HepG2 (cell line): ENCODE measurements at regions not wholly inside any gene's neighbourhood (a gene's known extent, or its start where the extent isn't known, plus 50 kb on each side); places are given as distances from the start of the nearest gene placed in this dataset.

Source experiments
- ATAC-seq: fragments of 200-7000 bp; cut with Tn5 transposase; 3 replicates; pipeline ENCODE4 v1.9.1; 2020; ENCODE audit warnings: mild to moderate bottlenecking, moderate library complexity
- BruUV-seq: library from RNA; stranded (reverse); fragments of 400-500 nt; replicated peaks from 2 replicates; lab custom pipeline; 2021; lab: Mats Ljungman, UMichigan
- CTCF ChIA-PET: fragments of 300-600 bp; formaldehyde crosslinking; extraction: SDS; loops from one replicate; lab custom pipeline; 2021; ENCODE audit warnings: low total read pairs, inconsistent platforms, low intra/inter-chr PET ratio; lab: Yijun Ruan, JAX
- POLR2A ChIA-PET: fragments of 350-600 bp; sonication (Branson Sonifier 250); formaldehyde crosslinking; loops from one replicate; lab custom pipeline; 2020; ENCODE audit warnings: antibody characterized with exemption, inconsistent platforms; lab: Yijun Ruan, JAX
- DNase-seq: peaks from one replicate; pipeline ENCODE4 v3.0.0-alpha.2; 2015; ENCODE audit warnings: low spot score
- FAIRE-seq: peaks from 3 replicates; lab custom pipeline; 2011; peaks lifted over from hg19 to GRCh38; lab: Jason Lieb, UNC
- H2AFZ ChIP-seq: one replicate; pipeline ENCODE4 v1.6.1; 2011; ENCODE audit warnings: low read length, inconsistent platforms
- H3K27ac ChIP-seq: fragments of 300-600 bp; 3 replicates; pipeline ENCODE4 v1.8.0; 2011; ENCODE audit warnings: mixed run types, mild to moderate bottlenecking, mixed read lengths, low read length, inconsistent platforms; ENCODE audit not compliant: insufficient read depth; ENCODE audit errors: extremely low read length
- H3K27me3 ChIP-seq, 2 experiments: fragments of 200-600 bp in 1 of 2; 2 replicates in 1 of 2; 3 replicates in 1 of 2; pipeline versions ENCODE4 v1.6.0 to v1.8.0; 2011; ENCODE audit warnings: low read length in 2 of 2, mild to moderate bottlenecking in 2 of 2, moderate library complexity in 2 of 2, inconsistent platforms in 1 of 2; ENCODE audit not compliant: insufficient read depth in 2 of 2, control insufficient read depth in 1 of 2
- H3K36me3 ChIP-seq, 2 experiments: fragments of 200-600 bp in 1 of 2; replicated peaks in 1 of 2; 2 replicates in 1 of 2; 3 replicates in 1 of 2; pipeline versions ENCODE4 v1.5.1 to v1.8.0; 2011; ENCODE audit warnings: low read length in 2 of 2, inconsistent platforms in 1 of 2; ENCODE audit not compliant: insufficient read depth in 2 of 2, control insufficient read depth in 1 of 2
- H3K4me1 ChIP-seq: 2 replicates; pipeline ENCODE4 v1.5.1; 2012; ENCODE audit warnings: low read length, inconsistent platforms; ENCODE audit not compliant: insufficient read depth
- H3K4me2 ChIP-seq: 2 replicates; pipeline ENCODE4 v1.6.0; 2011; ENCODE audit warnings: low read depth, low read length, inconsistent platforms
- H3K4me3 ChIP-seq, 3 experiments: fragments of 200-600 bp in 1 of 3; sonication (generic), shearing (Covaris generic) in 1 of 3; replicated peaks in 1 of 3; 2 replicates each; pipeline ENCODE4 v1.5.1; 2011 to 2016; ENCODE audit warnings: low read length in 3 of 3, inconsistent platforms in 2 of 3, low read depth in 2 of 3, mild to moderate bottlenecking in 2 of 3, control low read depth in 1 of 3, mixed read lengths in 1 of 3; ENCODE audit not compliant: insufficient read depth in 1 of 3
- H3K79me2 ChIP-seq: one replicate; pipeline ENCODE4 v1.6.1; 2011; ENCODE audit warnings: low read length, inconsistent platforms; ENCODE audit not compliant: insufficient read depth
- H3K9ac ChIP-seq: 2 replicates; pipeline ENCODE4 v1.6.0; 2011; ENCODE audit warnings: mild to moderate bottlenecking, low read depth, low read length, inconsistent platforms; ENCODE audit not compliant: insufficient read depth
- H3K9me3 ChIP-seq: 2 replicates; pipeline ENCODE4 v1.5.1; 2012; ENCODE audit warnings: mild to moderate bottlenecking, low read length
- H4K20me1 ChIP-seq: 2 replicates; pipeline ENCODE4 v1.6.0; 2011; ENCODE audit warnings: inconsistent platforms, mild to moderate bottlenecking, low read length, moderate library complexity; ENCODE audit not compliant: insufficient read depth
- PHF20 ChIP-seq: sonication (generic); formaldehyde crosslinking; IDR thresholded peaks from 2 replicates; pipeline ENCODE4 v1.5.0; 2020; ENCODE audit warnings: mild to moderate bottlenecking, missing genetic modification reagents
- ZNF101 ChIP-seq: sonication (generic); formaldehyde crosslinking; IDR thresholded peaks from 2 replicates; pipeline ENCODE4 v1.4.0; 2020; ENCODE audit warnings: mild to moderate bottlenecking, low read depth, missing genetic modification reagents, borderline replicate concordance
- WGBS: methylation state at CpG from one replicate; pipeline ENCODE4 v1.1.6; 2017; ENCODE audit warnings: low lambda C conversion rate; 5-methylcytosine and 5-hydroxymethylcytosine counted together
- in situ Hi-C: cut with HindIII; loops from 2 replicates; pipeline ENCODE4 v1.10.0; 2017; ENCODE audit warnings: low pct_unique_long_range_greater_than_20kb; ENCODE audit not compliant: extremely low pct_ligation_motif_present
- intact Hi-C: fragments of 100-400 bp; cut with micrococcal nuclease; formaldehyde crosslinking; loops from one replicate; pipeline ENCODE4 v1.10.0; 2022; ENCODE audit not compliant: unreplicated experiment
- TF ChIP-seq, protein P1 (sequence below): sonication (generic); formaldehyde crosslinking; IDR thresholded peaks from 2 replicates; pipeline ENCODE4 v1.5.0; 2020; ENCODE audit warnings: missing genetic modification reagents
- TF ChIP-seq, protein P2 (sequence below): sonication (generic); formaldehyde crosslinking; IDR thresholded peaks from 2 replicates; pipeline ENCODE4 v1.4.0; 2020; ENCODE audit warnings: missing genetic modification reagents, borderline replicate concordance
- TF ChIP-seq, protein P3 (sequence below): sonication (generic); formaldehyde crosslinking; IDR thresholded peaks from 2 replicates; pipeline ENCODE4 v1.5.1; 2020; ENCODE audit warnings: missing genetic modification reagents, mild to moderate bottlenecking, borderline replicate concordance

DNA sequence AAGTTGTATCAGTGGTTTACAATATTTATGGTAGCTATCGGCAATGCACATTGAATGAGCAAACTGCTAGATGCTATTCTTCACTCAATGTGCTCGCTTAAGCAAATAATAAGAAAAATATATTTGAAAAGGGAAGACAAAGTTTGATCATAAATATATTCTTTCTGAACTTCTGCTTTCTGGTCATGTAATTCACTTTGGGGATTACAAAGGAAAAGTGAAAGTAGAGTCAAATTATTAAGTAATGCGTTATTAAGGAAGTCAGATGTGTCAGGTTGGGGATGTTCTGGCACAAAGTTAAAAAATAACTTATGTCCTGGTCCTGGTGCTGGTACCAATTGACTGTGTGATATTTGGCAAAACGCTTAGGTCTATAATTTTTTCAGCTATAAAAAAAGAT is 98.0 kb upstream of the TRIM77 start:
- BruUV-seq, result no TSS peak
- intact Hi-C loops (no loop called here), in situ Hi-C loops (no loop called here)
- Histone ChIP-seq H3K27ac (no peak overlapping the region), H3K4me1 (peaks cover 6% of the 10 kb centered on the region), H3K4me3 (no peak overlapping the region), H3K79me2 (no peaks in the 10 kb centered on the region), H4K20me1 (no peaks in the 10 kb centered on the region), H3K9ac (no peak overlapping the region), H3K27me3 (no peaks in the 10 kb centered on the region), H3K9me3 (no peaks in the 10 kb centered on the region; the same call in 1 of the 2 replicates), H3K4me2 (no peak overlapping the region), H2AFZ (no peak overlapping the region), H3K36me3 (no peaks in the 10 kb centered on the region)
- ChIA-PET CTCF (no interaction called here), POLR2A (no interaction called here)
- ATAC-seq (no peak), DNase-seq (no peak), FAIRE-seq (no peak)
- TF ChIP-seq PHF20 (CRISPR knock-in tag), result no peak
- TF ChIP-seq ZNF101, result no peak
- TF ChIP-seq, protein P1, sequence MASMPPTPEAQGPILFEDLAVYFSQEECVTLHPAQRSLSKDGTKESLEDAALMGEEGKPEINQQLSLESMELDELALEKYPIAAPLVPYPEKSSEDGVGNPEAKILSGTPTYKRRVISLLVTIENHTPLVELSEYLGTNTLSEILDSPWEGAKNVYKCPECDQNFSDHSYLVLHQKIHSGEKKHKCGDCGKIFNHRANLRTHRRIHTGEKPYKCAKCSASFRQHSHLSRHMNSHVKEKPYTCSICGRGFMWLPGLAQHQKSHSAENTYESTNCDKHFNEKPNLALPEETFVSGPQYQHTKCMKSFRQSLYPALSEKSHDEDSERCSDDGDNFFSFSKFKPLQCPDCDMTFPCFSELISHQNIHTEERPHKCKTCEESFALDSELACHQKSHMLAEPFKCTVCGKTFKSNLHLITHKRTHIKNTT (CRISPR knock-in tag), result no peak
- TF ChIP-seq, protein P2, sequence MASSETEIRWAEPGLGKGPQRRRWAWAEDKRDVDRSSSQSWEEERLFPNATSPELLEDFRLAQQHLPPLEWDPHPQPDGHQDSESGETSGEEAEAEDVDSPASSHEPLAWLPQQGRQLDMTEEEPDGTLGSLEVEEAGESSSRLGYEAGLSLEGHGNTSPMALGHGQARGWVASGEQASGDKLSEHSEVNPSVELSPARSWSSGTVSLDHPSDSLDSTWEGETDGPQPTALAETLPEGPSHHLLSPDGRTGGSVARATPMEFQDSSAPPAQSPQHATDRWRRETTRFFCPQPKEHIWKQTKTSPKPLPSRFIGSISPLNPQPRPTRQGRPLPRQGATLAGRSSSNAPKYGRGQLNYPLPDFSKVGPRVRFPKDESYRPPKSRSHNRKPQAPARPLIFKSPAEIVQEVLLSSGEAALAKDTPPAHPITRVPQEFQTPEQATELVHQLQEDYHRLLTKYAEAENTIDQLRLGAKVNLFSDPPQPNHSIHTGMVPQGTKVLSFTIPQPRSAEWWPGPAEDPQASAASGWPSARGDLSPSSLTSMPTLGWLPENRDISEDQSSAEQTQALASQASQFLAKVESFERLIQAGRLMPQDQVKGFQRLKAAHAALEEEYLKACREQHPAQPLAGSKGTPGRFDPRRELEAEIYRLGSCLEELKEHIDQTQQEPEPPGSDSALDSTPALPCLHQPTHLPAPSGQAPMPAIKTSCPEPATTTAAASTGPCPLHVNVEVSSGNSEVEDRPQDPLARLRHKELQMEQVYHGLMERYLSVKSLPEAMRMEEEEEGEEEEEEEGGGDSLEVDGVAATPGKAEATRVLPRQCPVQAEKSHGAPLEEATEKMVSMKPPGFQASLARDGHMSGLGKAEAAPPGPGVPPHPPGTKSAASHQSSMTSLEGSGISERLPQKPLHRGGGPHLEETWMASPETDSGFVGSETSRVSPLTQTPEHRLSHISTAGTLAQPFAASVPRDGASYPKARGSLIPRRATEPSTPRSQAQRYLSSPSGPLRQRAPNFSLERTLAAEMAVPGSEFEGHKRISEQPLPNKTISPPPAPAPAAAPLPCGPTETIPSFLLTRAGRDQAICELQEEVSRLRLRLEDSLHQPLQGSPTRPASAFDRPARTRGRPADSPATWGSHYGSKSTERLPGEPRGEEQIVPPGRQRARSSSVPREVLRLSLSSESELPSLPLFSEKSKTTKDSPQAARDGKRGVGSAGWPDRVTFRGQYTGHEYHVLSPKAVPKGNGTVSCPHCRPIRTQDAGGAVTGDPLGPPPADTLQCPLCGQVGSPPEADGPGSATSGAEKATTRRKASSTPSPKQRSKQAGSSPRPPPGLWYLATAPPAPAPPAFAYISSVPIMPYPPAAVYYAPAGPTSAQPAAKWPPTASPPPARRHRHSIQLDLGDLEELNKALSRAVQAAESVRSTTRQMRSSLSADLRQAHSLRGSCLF (CRISPR knock-in tag), result no peak
- TF ChIP-seq, protein P3, sequence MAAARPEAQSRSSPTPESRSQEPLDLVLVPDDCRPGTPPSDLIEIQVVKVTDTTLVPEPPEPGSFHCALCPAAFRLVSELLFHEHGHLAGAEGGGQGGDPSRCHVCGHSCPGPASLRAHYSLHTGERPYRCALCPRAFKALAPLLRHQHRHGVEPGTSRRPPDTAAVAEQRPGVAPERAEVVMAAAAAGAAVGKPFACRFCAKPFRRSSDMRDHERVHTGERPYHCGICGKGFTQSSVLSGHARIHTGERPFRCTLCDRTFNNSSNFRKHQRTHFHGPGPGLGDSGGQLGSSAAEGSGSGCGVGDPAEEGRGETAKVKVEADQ (CRISPR knock-in tag), result no peak
- 35% methylated on average over 4 of the region's 4 CpGs for WGBS
